GM19395 (cell line): ENCODE measurements at regions not wholly inside any gene's neighbourhood (a gene's known extent, or its start where the extent isn't known, plus 50 kb on each side); places are given as distances from the start of the nearest gene placed in this dataset.
"Not testable (repeated sequence)": the region's sequence is repeated elsewhere in the genome, so short reads cannot be mapped to it uniquely, and the experiment has no call there.

ENCODE experiments used
- ATAC-seq: cut with Tn5 transposase; IDR thresholded peaks from one replicate; pipeline ENCODE4 v1.9.1; 2021; ENCODE audit warnings: mild to moderate bottlenecking, moderate library complexity; ENCODE audit not compliant: unreplicated experiment

DNA sequence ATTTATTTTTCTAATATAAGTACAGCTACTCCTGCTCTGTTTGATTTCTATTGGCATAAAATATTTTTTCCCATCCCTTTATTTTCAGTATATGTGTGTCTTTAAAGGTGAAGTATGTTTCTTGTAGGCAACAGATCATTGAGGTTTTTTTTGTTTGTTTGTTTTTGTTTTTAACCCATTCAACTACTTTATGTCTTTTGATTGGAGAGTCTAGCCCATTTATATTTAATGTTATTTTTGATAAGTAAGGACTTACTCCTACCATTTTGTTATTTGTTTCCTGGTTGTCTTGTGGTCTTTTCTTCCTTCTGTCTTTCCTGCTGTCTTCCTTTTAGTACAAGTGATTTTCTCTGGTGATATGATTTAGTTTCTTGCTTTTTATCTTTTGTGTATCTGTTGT lies 285.1 kb upstream of the PROX1 start:
- no peak for ATAC-seq

DNA sequence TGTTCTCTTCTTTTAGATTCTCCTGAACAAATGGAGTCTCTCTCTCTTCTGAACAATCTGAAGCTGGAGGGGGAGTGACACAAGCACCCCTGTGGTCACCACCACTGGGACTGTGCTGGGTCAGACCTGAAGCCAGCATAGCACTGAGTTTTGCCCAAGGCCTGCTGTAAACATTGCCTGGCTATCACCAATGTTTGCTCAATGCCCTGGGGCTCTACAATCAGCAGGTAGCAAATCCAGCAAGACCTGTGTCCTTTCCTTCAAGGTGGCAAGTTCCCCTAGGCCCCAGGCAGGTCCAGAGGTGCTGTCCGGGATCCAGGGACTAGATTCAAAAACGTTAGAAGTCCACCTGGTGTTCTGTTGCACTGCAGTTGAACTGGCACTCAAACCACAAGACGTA lies 282.8 kb upstream of the PROX1 start:
- no peak for ATAC-seq

DNA sequence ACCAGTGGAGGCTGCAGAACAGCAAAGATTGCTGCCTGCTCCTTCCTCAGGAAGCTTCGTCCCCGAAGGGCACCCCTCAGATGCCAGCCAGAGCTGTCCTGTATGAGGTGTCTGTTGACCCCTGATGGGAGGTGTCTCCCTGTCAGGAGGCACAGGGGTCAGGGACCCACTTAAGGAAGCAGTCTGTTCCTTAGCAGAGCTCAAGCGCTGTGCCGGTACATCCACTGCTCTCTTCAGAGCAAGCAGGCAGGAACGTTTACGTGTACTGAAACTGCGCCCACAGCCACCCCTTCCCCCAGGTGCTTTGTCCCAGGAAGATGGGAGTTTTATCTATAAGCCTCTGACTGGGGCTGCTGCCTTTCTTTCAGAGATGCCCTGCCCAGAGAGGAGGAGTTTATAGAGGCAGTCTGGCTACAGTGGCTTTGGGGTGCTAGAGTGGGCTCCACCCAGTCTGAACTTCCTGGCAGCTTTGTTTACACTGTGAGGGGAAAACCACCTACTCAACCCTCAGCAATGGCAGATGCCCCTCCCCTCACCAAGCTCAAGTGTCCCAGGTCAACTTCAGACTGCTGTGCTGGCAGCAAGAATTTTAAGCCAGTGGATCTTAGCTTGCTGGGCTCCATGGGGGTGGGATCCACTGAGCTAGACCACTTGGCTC lies 275.8 kb upstream of the PROX1 start:
- ATAC-seq = not testable (repeated sequence)

DNA sequence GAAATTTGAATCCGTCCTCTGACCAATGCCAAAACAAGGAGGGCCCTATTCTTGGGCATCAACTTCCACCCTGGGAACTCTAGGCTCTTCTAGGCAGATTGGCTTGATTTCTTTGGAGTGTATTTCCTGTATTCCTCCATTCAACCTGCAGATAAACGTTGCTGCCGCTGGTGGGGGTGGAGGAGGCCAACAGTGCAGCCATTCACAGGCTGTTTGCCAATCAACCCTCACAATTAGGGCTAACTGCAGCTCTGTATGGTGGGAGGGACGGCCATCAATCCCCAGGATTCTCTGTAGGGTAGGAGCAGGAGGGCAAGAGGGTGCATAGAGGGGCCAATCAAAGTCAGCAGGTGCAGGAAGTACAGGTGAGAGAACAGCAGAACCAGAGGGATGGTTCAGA lies 273.1 kb upstream of the PROX1 start:
- ATAC-seq = no peak

DNA sequence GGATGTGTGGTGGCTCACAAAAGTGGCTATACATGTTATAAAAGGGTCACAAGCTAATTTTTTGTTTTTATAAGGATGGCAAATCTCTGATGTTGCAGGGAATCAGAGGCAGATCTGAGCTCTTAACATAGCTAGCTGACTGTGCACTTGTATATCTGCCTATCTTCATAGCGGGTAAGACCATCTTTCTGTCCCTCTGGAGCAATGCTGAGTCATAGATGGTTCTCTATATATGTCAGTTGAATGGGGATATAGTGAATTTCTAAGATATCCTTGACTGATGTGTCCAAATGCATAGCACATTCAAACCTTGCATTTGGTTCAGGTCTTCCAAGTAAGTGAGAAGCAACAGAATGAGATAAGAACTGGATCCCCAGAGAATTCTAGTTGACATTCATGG lies 272.6 kb upstream of the PROX1 start:
- ATAC-seq = no peak

DNA sequence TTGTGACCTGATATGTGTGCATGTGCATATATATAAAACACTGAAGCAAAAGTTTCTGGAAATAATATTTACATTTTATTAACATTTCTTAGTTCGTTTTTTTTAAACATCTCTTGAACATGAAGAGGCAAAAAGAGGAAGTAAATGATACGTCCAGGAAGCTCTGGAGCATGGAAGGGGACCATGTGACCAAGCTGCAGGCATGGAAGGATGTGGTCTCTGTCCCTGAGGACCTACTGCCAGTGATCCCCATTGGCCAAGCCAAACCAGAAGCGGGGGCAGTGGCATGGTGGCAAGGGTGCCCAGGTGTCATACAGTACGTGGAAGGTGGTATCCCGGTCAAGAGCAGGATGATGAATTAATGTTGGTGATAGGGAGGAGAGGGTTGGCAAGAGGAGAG lies 268.3 kb upstream of the PROX1 start:
- ATAC-seq = no peak

DNA sequence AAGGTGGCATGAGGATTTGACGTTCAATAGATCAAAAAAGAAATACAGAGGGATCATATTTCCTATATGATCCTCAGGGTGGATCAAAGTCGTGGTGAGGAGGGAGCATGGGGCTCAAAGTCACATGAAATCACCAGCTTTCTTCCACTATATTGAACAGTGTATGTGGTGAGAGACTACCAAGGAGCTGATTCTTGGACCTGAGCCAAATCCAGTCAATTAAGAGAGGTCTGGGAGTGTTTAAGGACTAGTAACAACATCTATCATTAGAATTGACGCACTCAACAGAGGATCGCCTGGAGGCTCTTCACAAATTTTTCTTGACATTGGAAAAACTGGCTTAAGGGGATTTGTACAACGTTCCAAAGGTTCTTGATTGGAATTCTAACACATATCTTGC lies 267.7 kb upstream of the PROX1 start:
- no peak for ATAC-seq

DNA sequence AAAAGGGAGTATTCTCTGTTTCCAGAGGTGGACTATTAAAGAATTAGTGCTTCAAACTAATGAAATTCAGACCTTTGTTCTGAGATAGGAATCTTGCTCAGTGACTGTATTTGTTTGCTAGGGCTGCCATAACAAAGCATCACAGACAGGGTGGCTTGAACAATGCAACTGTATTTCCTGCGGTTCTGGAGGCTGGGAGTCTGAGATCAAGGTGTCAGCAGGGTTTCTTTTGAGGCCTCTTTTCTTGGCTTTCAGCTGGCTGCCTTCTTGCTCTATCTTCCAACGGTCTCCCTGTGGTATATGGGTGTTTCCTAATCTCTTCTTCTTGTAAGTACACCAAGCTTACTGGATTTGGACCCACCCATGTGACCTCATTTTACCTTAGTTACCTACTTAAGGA lies 264.6 kb upstream of the PROX1 start:
- no peak for ATAC-seq

DNA sequence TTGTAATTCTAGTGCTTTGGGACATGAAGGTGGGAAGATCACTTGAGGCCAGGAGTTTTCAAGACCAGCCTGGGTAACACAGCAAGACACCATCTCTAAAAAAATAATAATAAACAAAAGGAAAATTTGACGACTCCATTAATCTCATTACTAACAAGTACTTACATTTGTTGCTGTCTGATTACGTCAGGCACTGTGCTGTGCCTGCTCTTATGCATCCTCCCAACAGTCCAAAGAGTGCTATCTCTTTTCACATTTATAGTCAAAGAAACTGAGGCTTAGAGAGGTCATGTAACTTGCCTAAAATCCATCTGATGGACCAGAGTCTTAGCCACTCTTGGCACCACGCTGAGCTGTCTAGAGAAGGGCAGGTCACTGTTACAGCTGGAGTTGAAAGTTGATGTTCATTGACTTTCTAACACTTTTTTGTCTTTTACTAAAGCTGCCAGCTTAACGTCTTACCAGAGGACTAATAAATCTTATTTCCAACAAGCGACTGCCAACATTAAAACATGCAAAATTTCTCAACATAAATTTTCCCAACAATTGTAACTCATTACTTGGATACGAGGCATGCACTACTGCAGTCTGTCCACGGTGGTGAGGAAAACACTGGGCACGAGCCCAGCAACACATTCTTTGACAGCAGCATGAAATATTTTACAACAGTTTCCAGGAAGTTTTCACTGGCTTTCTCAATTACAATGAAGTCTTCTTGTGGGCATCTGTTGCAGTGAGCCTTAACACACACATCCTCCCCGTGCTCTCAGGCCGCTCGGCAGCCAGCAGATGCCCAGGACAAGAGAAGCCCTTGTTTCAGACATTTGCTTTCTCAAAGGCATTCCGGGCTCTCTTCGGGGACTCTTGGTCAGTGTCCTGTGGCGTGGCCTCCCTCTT lies 262.9 kb upstream of the PROX1 start:
- no peak for ATAC-seq

DNA sequence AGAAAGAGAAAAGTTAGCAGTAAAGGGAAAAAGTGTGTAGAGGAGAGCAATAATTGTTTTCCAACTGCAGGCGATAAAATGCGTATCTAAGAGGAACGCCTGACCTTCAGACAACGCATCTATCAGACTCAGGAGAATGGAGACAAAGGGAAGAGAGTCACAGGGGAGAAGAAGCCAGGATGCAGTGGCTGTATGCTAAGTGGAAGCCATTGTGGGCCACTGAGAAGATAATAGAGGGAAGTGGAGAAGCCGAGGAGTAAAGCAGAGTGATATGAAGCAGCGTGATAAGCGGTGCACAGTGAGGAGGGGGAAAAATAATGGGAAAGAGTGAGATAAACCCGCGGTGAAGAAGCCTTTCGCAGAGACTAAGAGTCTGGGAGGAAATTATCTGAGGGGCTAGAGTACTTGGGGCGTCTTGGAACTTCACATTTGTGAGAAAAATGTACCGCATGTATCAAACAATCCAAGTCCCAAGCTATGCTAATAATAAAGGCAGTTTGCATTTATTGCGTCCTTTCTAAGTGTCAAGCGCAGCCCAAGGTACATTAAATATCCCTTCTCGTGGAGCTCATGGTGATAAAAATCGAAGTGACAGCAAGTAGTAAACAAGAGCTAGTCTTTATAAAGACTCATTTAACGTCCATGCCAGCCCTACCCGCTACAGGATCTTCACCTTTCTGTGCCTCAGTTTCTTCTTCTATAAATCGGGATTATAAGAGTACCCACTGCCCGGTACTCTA lies 259.8 kb upstream of the PROX1 start:
- no peak for ATAC-seq

DNA sequence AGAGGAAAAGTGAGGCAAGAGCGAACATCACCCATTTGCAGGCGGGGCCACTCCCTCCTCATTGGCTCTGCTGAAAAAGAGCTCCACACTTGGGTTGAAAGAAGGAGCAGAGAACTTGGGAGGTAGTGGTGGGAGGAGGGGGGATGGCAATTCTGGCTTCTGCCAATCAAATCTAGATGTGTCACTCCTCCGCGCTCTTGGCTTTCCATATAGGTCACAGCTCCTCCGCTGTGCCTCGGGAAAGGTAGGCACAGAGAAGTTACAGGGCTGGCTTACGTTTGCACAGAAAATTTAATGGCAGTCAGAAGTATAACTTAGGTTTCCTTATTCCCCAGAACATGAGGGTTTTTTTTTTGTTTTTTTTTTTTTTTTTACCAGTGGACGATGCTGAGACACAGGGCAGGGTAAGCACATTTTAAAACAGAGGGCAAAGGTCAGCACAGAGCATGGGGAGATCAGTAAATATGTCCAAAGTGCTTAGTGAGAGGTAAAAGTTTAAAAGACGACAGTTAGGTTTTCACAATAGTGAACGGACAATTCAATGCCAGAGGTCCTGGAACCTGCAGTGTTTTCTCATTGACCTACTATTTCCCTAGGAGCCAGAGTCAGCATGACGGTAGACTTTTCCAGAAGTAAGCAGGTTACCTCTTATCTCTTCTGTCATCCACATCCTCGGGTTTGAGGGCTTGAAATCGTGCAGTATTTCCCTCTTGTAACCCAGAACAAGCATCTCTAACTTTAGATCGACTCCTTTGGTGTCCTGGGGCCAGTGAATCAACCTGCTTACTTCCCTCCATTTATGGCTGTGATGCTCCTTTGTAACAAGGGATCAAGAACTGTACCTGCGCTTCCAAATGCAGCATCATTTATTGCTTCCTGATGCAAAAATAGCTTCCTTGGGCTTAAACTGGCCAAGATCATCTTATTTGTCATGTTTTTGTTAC lies 258.9 kb upstream of the PROX1 start:
- no peak for ATAC-seq

DNA sequence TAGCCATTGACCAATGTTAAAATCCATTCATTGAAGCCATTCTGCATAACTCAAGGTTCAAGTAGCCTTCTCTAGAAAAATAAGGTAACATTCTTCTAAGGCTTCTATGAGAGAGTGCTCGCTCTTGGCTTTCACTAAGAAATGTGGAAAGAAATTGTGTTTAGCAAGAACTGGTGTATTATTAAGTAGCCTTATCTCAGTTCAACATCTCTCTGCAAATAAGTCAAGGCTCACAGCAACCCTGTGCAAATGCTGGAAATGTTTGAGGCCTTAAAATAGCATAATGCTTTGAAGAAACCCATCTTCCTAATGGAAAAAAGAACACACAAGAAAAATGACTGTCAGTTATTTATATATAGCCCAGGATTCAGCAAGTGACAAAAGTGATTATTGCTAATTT lies 254.1 kb upstream of the PROX1 start:
- ATAC-seq = no peak

DNA sequence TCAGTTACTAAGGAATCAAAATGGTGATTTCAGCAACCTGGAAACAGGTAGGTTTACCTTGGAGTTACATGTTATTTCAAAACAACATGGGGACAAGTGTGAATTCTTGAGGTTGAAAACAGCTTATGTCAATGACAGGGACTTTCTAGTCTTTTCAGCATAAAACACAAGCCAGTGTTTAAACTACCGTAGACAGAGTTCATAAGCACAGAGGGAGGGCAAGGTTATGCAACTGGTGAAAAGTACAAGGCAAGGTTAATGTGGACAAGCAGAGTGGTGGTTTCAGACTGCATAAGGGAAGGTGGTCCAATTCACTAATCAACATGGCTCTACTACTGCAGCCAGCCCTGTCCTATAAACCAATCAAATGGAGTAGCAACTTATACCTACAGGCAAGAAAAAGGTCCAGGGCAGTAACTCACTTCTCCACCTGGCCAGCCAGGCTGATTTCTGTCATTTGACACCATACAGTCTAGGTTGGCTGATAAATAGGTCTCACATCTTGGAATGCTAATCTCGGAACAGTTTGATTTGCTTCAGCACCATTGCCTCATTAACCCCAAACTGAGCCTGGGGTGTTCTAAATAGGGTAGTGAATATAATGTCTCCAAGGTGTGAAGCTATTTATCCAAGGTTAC lies 250.3 kb upstream of the PROX1 start:
- ATAC-seq = no peak

DNA sequence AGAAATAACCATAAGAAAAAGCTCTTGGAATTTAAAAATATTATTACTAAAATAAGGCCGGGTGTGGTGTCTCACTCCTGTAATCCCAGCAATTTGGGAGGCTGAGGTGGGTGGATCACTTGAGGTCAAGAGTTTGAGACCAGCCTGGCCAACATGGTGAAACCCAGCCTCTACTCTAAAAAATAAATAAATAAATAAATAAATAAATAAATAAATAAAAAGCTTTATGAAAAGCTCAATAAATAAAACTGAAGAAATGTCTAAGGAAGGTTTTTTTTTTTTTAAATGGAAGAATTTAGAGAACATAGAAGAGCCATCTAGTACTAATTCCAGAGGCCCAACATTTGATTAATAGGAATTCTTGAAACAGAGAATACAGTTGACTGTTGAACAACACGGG lies 249.1 kb upstream of the PROX1 start:
- ATAC-seq = no peak

DNA sequence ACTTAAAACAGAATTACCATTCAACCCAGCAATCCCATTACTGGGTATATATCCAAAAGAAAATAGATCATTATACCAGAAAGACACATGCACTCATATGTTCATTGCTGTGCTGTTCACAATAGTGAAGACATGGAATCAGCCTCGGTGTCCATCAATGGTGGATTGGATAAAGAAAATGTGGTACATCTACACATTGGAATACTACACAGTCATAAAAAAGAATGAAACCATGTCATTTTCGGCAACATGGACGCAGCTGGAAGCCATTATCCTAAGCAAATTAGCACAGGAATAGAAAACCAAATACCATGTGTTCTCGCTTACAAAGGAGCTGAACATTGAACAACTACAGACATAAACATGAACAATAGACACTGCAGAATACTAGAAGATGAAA lies 244.8 kb upstream of the PROX1 start:
- ATAC-seq = no peak

DNA sequence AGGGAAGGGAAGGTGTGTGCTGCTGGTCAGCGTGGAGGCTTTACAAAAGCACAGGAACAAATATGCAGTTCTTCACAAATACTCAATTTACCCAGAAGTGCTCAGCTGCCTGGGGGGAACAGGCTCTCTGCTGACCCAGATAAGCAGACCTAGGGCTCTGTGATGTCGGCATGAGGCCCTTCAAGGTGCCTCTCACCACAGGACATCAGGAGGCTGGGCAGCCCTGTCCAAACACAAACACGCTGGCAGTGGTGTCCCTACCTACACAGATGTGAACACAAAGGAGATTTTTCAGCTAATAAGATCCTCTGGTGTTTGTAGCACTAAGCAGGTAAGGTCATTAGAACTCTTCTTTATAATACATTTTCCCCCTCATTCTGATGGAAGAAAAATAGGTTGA lies 243.0 kb upstream of the PROX1 start:
- no peak for ATAC-seq

DNA sequence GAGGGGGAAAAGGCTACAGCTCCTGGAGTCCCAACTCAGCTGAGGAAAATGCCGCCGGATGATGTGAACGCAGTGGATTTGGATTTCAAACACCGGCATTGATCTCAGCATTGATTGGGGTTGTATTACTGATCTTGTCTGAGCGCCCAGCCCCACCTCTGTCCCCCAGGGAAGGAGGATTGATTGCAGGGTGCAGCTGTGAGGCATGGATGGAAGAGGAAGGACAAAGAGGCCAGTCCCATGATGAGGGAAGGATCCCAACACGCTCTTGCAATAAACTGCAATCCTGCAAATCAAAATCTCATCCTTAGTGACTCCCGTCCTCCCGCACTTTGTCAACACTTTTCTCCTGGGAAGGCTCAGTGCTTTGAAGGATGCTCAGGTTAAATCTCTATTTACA lies 242.3 kb upstream of the PROX1 start:
- no peak for ATAC-seq

DNA sequence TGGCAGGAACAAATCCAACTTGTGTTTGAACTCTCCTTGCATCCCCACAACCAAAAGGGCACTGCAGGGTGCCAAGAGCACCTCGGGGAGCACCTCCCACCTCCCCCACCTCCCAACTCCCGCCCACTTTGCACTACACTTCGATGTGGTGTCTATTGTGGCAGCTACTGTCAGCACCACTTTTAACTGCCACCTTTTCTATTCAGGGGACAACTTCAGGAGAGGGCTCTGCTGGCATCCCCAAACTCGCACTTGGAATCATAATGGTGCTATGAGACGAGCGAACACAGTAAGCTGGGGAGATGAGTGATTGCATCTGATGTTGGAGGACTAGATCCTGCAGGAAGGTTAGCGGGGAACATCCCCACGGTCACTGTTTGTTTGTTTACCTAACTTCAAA lies 238.2 kb upstream of the PROX1 start:
- no peak for ATAC-seq

DNA sequence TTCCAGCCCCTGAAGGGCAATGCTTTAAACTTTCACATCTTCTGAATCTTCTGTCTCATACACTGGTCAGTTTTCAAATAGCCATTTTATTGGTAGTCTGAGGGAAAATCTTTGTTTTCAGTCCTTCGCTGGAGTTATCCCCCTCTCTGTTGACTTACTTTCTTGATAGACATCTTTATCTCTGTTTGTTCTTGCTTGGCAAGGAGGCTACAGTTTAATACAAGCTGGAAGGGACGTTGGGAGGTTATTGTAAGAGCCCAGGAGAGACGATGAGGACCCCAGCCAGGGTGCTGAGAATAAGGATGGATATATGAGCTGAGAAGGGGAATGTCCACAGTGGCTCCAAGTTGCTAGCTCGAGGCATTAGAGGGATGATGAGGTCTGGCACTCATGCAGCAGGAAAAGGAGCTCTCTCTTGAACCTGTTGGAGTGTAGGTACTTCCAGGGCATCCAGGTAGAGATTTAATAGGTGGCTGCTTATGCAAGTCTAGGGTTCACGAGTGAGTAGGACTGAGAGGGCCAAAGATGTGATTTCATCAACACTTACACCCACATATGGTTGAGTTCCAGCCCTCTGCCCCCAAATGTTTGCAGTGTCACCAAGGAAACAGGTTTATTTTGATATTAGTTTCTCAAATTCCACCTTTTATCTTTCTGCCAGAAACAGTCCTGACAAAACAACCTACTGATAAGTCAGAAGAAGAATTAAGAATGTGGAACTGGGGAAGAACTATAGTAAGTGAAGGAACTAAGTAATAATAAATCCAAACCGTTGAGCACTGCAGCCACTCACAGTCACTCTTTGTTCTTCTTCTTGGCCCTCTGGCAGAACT lies 237.3 kb upstream of the PROX1 start:
- ATAC-seq = no peak

DNA sequence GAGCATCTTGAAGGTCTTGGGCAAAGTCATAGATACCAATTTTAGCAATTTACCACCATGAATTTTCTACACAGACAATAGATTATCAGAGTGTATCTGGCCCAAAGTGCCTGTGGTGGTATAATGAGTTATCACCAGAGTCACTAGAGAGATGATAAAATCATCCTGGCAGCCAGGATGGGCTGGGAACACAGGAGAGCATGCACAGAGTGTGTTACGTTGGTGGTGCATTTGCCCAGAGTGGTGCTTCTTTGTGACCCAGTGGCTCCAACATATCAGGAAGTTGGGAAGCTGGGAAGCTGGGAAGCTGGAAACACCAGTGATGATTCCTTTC lies 236.7 kb upstream of the PROX1 start:
- no peak for ATAC-seq
